ENCODE measurements at regions not wholly inside any gene's neighbourhood (a gene's known extent, or its start where the extent isn't known, plus 50 kb on each side); places are given as distances from the start of the nearest gene placed in this dataset.

- Histone ChIP-seq H3K27ac (ENCODE audit: low read depth, low read length) (no peak overlapping the region), H3K4me3 (ENCODE audit: low read depth in 1 of 2, low read length in 2 of 2) (no peak overlapping the region), H3K27me3 (ENCODE audit: control insufficient read depth in 1 of 2, insufficient read depth in 2 of 2, low read length in 2 of 2) (no peaks in the 10 kb centered on the region), H3K9me3 (ENCODE audit: control insufficient read depth in 1 of 2, low read length in 2 of 2) (peaks cover 10 to 12% of the 10 kb centered on the region in 2 donors), H3K9ac (ENCODE audit: low read depth in 1 of 2, low read length in 2 of 2) (no peak overlapping the region), H3K4me1 (ENCODE audit: control insufficient read depth in 1 of 2, insufficient read depth in 2 of 2, low read length in 2 of 2) (no peaks in the 10 kb centered on the region), H3K36me3 (ENCODE audit: control insufficient read depth in 1 of 2, insufficient read depth in 2 of 2, low read length in 2 of 2) (no peaks in the 10 kb centered on the region)
Measured at GRCh38 chr4:175106301-175106700, 188.1 kb downstream of the ADAM29 start.

- H3K27ac ChIP-seq (ENCODE audit: low read depth, low read length): no peak overlapping the region
- H3K4me3 ChIP-seq (ENCODE audit: low read depth in 1 of 2, low read length in 2 of 2): peak overlapping the region in 1 of 2 donors; percentile 32
- no peaks in the 10 kb centered on the region for H3K36me3 ChIP-seq (ENCODE audit: control insufficient read depth in 1 of 2, insufficient read depth in 2 of 2, low read length in 2 of 2)
- H3K9ac ChIP-seq (ENCODE audit: low read depth in 1 of 2, low read length in 2 of 2): no peak overlapping the region
- peaks cover 14 to 15% of the 10 kb centered on the region in 2 donors for H3K9me3 ChIP-seq (ENCODE audit: control insufficient read depth in 1 of 2, low read length in 2 of 2)
- H3K4me1 ChIP-seq (ENCODE audit: control insufficient read depth in 1 of 2, insufficient read depth in 2 of 2, low read length in 2 of 2): no peaks in the 10 kb centered on the region
- H3K27me3 ChIP-seq (ENCODE audit: control insufficient read depth in 1 of 2, insufficient read depth in 2 of 2, low read length in 2 of 2): no peaks in the 10 kb centered on the region
Measured at GRCh38 chr4:175109933-175110332, 191.8 kb downstream of the ADAM29 start.

GRCh38 chr4:175125410-175126068, 207.4 kb downstream of the ADAM29 start:
- peaks cover 4 to 19% of the 10 kb centered on the region in 2 donors for H3K9me3 ChIP-seq (ENCODE audit: control insufficient read depth in 1 of 2, low read length in 2 of 2)
- no peak overlapping the region for H3K27ac ChIP-seq (ENCODE audit: low read depth, low read length)
- H3K36me3 ChIP-seq (ENCODE audit: control insufficient read depth in 1 of 2, insufficient read depth in 2 of 2, low read length in 2 of 2): no peaks in the 10 kb centered on the region
- H3K9ac ChIP-seq (ENCODE audit: low read depth in 1 of 2, low read length in 2 of 2): no peak overlapping the region
- H3K4me1 ChIP-seq (ENCODE audit: control insufficient read depth in 1 of 2, insufficient read depth in 2 of 2, low read length in 2 of 2): no peaks in the 10 kb centered on the region
- no peak overlapping the region for H3K4me3 ChIP-seq (ENCODE audit: low read depth in 1 of 2, low read length in 2 of 2)
- no peaks in the 10 kb centered on the region for H3K27me3 ChIP-seq (ENCODE audit: control insufficient read depth in 1 of 2, insufficient read depth in 2 of 2, low read length in 2 of 2)

- Histone ChIP-seq H3K27me3 (ENCODE audit: control insufficient read depth in 1 of 2, insufficient read depth in 2 of 2, low read length in 2 of 2) (no peaks in the 10 kb centered on the region), H3K9ac (ENCODE audit: low read depth in 1 of 2, low read length in 2 of 2) (no peak overlapping the region), H3K36me3 (ENCODE audit: control insufficient read depth in 1 of 2, insufficient read depth in 2 of 2, low read length in 2 of 2) (no peaks in the 10 kb centered on the region), H3K4me3 (ENCODE audit: low read depth in 1 of 2, low read length in 2 of 2) (no peak overlapping the region), H3K9me3 (ENCODE audit: control insufficient read depth in 1 of 2, low read length in 2 of 2) (peaks cover 4 to 9% of the 10 kb centered on the region in 2 donors), H3K27ac (ENCODE audit: low read depth, low read length) (no peak overlapping the region), H3K4me1 (ENCODE audit: control insufficient read depth in 1 of 2, insufficient read depth in 2 of 2, low read length in 2 of 2) (no peaks in the 10 kb centered on the region)
Measured at GRCh38 chr4:175127314-175127713, 209.2 kb downstream of the ADAM29 start.

GRCh38 chr4:175129797-175130196, 211.6 kb downstream of the ADAM29 start:
- no peaks in the 10 kb centered on the region for H3K27me3 ChIP-seq (ENCODE audit: control insufficient read depth in 1 of 2, insufficient read depth in 2 of 2, low read length in 2 of 2)
- H3K36me3 ChIP-seq (ENCODE audit: control insufficient read depth in 1 of 2, insufficient read depth in 2 of 2, low read length in 2 of 2): no peaks in the 10 kb centered on the region
- H3K4me3 ChIP-seq (ENCODE audit: low read depth in 1 of 2, low read length in 2 of 2): no peak overlapping the region

GRCh38 chr4:175139205-175139604, 221.0 kb downstream of the ADAM29 start:
- peaks cover 2 to 3% of the 10 kb centered on the region in 2 donors for H3K9me3 ChIP-seq (ENCODE audit: control insufficient read depth in 1 of 2, low read length in 2 of 2)
- H3K9ac ChIP-seq (ENCODE audit: low read depth in 1 of 2, low read length in 2 of 2): no peak overlapping the region
- H3K27me3 ChIP-seq (ENCODE audit: control insufficient read depth in 1 of 2, insufficient read depth in 2 of 2, low read length in 2 of 2): no peaks in the 10 kb centered on the region
- H3K27ac ChIP-seq (ENCODE audit: low read depth, low read length): no peak overlapping the region
- H3K4me1 ChIP-seq (ENCODE audit: control insufficient read depth in 1 of 2, insufficient read depth in 2 of 2, low read length in 2 of 2): no peaks in the 10 kb centered on the region
- H3K36me3 ChIP-seq (ENCODE audit: control insufficient read depth in 1 of 2, insufficient read depth in 2 of 2, low read length in 2 of 2): no peaks in the 10 kb centered on the region
- no peak overlapping the region for H3K4me3 ChIP-seq (ENCODE audit: low read depth in 1 of 2, low read length in 2 of 2)

More at GRCh38 chr4:175129797-175130196, 211.6 kb downstream of the ADAM29 start:
- Histone ChIP-seq H3K4me1 (ENCODE audit: control insufficient read depth in 1 of 2, insufficient read depth in 2 of 2, low read length in 2 of 2) (no peaks in the 10 kb centered on the region), H3K9ac (ENCODE audit: low read depth in 1 of 2, low read length in 2 of 2) (no peak overlapping the region), H3K9me3 (ENCODE audit: control insufficient read depth in 1 of 2, low read length in 2 of 2) (peaks cover 0 to 7% of the 10 kb centered on the region in 2 donors), H3K27ac (ENCODE audit: low read depth, low read length) (no peak overlapping the region)

GRCh38 chr4:175143116-175143515, 225.0 kb downstream of the ADAM29 start:
- Histone ChIP-seq H3K36me3 (ENCODE audit: control insufficient read depth in 1 of 2, insufficient read depth in 2 of 2, low read length in 2 of 2) (no peaks in the 10 kb centered on the region), H3K9me3 (ENCODE audit: control insufficient read depth in 1 of 2, low read length in 2 of 2) (peaks cover 3 to 5% of the 10 kb centered on the region in 2 donors), H3K4me3 (ENCODE audit: low read depth in 1 of 2, low read length in 2 of 2) (no peak overlapping the region), H3K9ac (ENCODE audit: low read depth in 1 of 2, low read length in 2 of 2) (no peak overlapping the region), H3K4me1 (ENCODE audit: control insufficient read depth in 1 of 2, insufficient read depth in 2 of 2, low read length in 2 of 2) (no peaks in the 10 kb centered on the region), H3K27me3 (ENCODE audit: control insufficient read depth in 1 of 2, insufficient read depth in 2 of 2, low read length in 2 of 2) (no peaks in the 10 kb centered on the region), H3K27ac (ENCODE audit: low read depth, low read length) (no peak overlapping the region)

GRCh38 chr4:175146799-175147198, 228.6 kb downstream of the ADAM29 start:
- no peaks in the 10 kb centered on the region for H3K36me3 ChIP-seq (ENCODE audit: control insufficient read depth in 1 of 2, insufficient read depth in 2 of 2, low read length in 2 of 2)
- no peak overlapping the region for H3K27ac ChIP-seq (ENCODE audit: low read depth, low read length)
- no peak overlapping the region for H3K9ac ChIP-seq (ENCODE audit: low read depth in 1 of 2, low read length in 2 of 2)
- H3K9me3 ChIP-seq (ENCODE audit: control insufficient read depth in 1 of 2, low read length in 2 of 2): peaks cover 3 to 5% of the 10 kb centered on the region in 2 donors
- no peak overlapping the region for H3K4me3 ChIP-seq (ENCODE audit: low read depth in 1 of 2, low read length in 2 of 2)
- no peaks in the 10 kb centered on the region for H3K4me1 ChIP-seq (ENCODE audit: control insufficient read depth in 1 of 2, insufficient read depth in 2 of 2, low read length in 2 of 2)
- H3K27me3 ChIP-seq (ENCODE audit: control insufficient read depth in 1 of 2, insufficient read depth in 2 of 2, low read length in 2 of 2): no peaks in the 10 kb centered on the region

- no peak overlapping the region for H3K4me3 ChIP-seq (ENCODE audit: low read depth in 1 of 2, low read length in 2 of 2)
- no peak overlapping the region for H3K9ac ChIP-seq (ENCODE audit: low read depth in 1 of 2, low read length in 2 of 2)
- H3K36me3 ChIP-seq (ENCODE audit: control insufficient read depth in 1 of 2, insufficient read depth in 2 of 2, low read length in 2 of 2): no peaks in the 10 kb centered on the region
- H3K4me1 ChIP-seq (ENCODE audit: control insufficient read depth in 1 of 2, insufficient read depth in 2 of 2, low read length in 2 of 2): no peaks in the 10 kb centered on the region
- H3K9me3 ChIP-seq (ENCODE audit: control insufficient read depth in 1 of 2, low read length in 2 of 2): peaks cover 3 to 5% of the 10 kb centered on the region in 2 donors
- no peak overlapping the region for H3K27ac ChIP-seq (ENCODE audit: low read depth, low read length)
- H3K27me3 ChIP-seq (ENCODE audit: control insufficient read depth in 1 of 2, insufficient read depth in 2 of 2, low read length in 2 of 2): no peaks in the 10 kb centered on the region
Measured at GRCh38 chr4:175147233-175147632, 229.1 kb downstream of the ADAM29 start.

GRCh38 chr4:175166020-175166419, 247.9 kb downstream of the ADAM29 start:
- no peaks in the 10 kb centered on the region for H3K9me3 ChIP-seq (ENCODE audit: control insufficient read depth in 1 of 2, low read length in 2 of 2)

More at GRCh38 chr4:175166020-175166419, 247.9 kb downstream of the ADAM29 start:
- no peak overlapping the region for H3K9ac ChIP-seq (ENCODE audit: low read depth in 1 of 2, low read length in 2 of 2)
- no peaks in the 10 kb centered on the region for H3K27me3 ChIP-seq (ENCODE audit: control insufficient read depth in 1 of 2, insufficient read depth in 2 of 2, low read length in 2 of 2)
- H3K27ac ChIP-seq (ENCODE audit: low read depth, low read length): no peak overlapping the region
- H3K4me3 ChIP-seq (ENCODE audit: low read depth in 1 of 2, low read length in 2 of 2): no peak overlapping the region
- no peaks in the 10 kb centered on the region for H3K36me3 ChIP-seq (ENCODE audit: control insufficient read depth in 1 of 2, insufficient read depth in 2 of 2, low read length in 2 of 2)
- no peaks in the 10 kb centered on the region for H3K4me1 ChIP-seq (ENCODE audit: control insufficient read depth in 1 of 2, insufficient read depth in 2 of 2, low read length in 2 of 2)
